Astrocyte (in vitro differentiated cells and primary cell): ENCODE measurements at regions not wholly inside any gene's neighbourhood (a gene's known extent, or its start where the extent isn't known, plus 50 kb on each side); places are given as distances from the start of the nearest gene placed in this dataset.
A peak's percentile ranks its signal among the peaks of the same experiment; 100 is the strongest.

Experiments
- DNase-seq: peaks from one replicate; pipeline ENCODE4 v3.0.0-alpha.2; 2010; ENCODE audit warnings: low read depth
- FAIRE-seq: peaks from 2 replicates; lab custom pipeline; 2011; peaks lifted over from hg19 to GRCh38; lab: Jason Lieb, UNC
- H2AFZ ChIP-seq: 2 replicates; pipeline ENCODE4 v1.6.0; 2012; ENCODE audit warnings: low read depth, low read length, inconsistent platforms
- H3K27ac ChIP-seq: 2 replicates; pipeline ENCODE4 v1.5.1; 2011; ENCODE audit warnings: low read depth, low read length, inconsistent platforms
- H3K27me3 ChIP-seq: 2 replicates; pipeline ENCODE4 v1.6.0; 2011; ENCODE audit warnings: low read length, inconsistent platforms; ENCODE audit not compliant: insufficient read depth
- H3K36me3 ChIP-seq: 2 replicates; pipeline ENCODE4 v1.5.1; 2011; ENCODE audit warnings: low read length, inconsistent platforms; ENCODE audit not compliant: insufficient read depth
- H3K4me1 ChIP-seq: 2 replicates; pipeline ENCODE4 v1.5.1; 2011; ENCODE audit warnings: low read length, inconsistent platforms; ENCODE audit not compliant: insufficient read depth
- H3K4me2 ChIP-seq: 2 replicates; pipeline ENCODE4 v1.6.0; 2012; ENCODE audit warnings: low read length, inconsistent platforms
- H3K4me3 ChIP-seq: 2 replicates; pipeline ENCODE4 v1.5.1; 2011; ENCODE audit warnings: low read depth, mild to moderate bottlenecking, low read length, inconsistent platforms; ENCODE audit not compliant: insufficient read depth
- H3K79me2 ChIP-seq: 2 replicates; pipeline ENCODE4 v1.6.0; 2012; ENCODE audit warnings: mild to moderate bottlenecking, low read length, inconsistent platforms; ENCODE audit not compliant: insufficient read depth
- H3K9ac ChIP-seq: 2 replicates; pipeline ENCODE4 v1.6.0; 2012; ENCODE audit warnings: mild to moderate bottlenecking, low read length, inconsistent platforms
- H3K9me3 ChIP-seq: 2 replicates; pipeline ENCODE4 v1.5.1; 2012; ENCODE audit warnings: low read depth, mild to moderate bottlenecking, low read length, inconsistent platforms; ENCODE audit not compliant: insufficient read depth
- H4K20me1 ChIP-seq: 2 replicates; pipeline ENCODE4 v1.6.0; 2012; ENCODE audit warnings: low read length, inconsistent platforms; ENCODE audit not compliant: insufficient read depth
- H3K27ac Mint-ChIP-seq: one replicate; pipeline ENCODE4 v1.8.0; 2021; ENCODE audit warnings: mild to moderate bottlenecking, mixed read lengths; ENCODE audit not compliant: unreplicated experiment
- H3K27me3 Mint-ChIP-seq: one replicate; pipeline ENCODE4 v1.8.0; 2021; ENCODE audit warnings: low read depth, mixed read lengths; ENCODE audit not compliant: unreplicated experiment
- H3K36me3 Mint-ChIP-seq: one replicate; pipeline ENCODE4 v1.8.0; 2021; ENCODE audit warnings: low read depth, mixed read lengths; ENCODE audit not compliant: unreplicated experiment
- H3K4me1 Mint-ChIP-seq: one replicate; pipeline ENCODE4 v1.8.0; 2021; ENCODE audit warnings: low read depth, mixed read lengths; ENCODE audit not compliant: unreplicated experiment
- H3K4me3 Mint-ChIP-seq: one replicate; pipeline ENCODE4 v1.8.0; 2021; ENCODE audit warnings: mild to moderate bottlenecking, moderate library complexity, mixed read lengths; ENCODE audit not compliant: unreplicated experiment
- H3K9me3 Mint-ChIP-seq: one replicate; pipeline ENCODE4 v1.8.0; 2021; ENCODE audit warnings: mild to moderate bottlenecking, mixed read lengths; ENCODE audit not compliant: unreplicated experiment
- EZH2 ChIP-seq: IDR thresholded peaks from 2 replicates; pipeline ENCODE4 v1.6.1; 2012; ENCODE audit warnings: mild to moderate bottlenecking, low read length, inconsistent platforms; ENCODE audit not compliant: insufficient read depth
- TF ChIP-seq, protein P1 (sequence below): IDR thresholded peaks from 2 replicates; pipeline ENCODE4 v1.5.1; 2011; ENCODE audit warnings: low read depth, mild to moderate bottlenecking, inconsistent platforms, low read length, moderate library complexity; ENCODE audit not compliant: insufficient read depth

- Histone ChIP-seq H3K4me2 (no peak overlapping the region), H3K27ac (no peak overlapping the region), H3K36me3 (no peaks in the 10 kb centered on the region), H3K9me3 (no peaks in the 10 kb centered on the region), H3K4me1 (no peaks in the 10 kb centered on the region), H3K4me3 (no peak overlapping the region), H3K9ac (no peak overlapping the region), H3K79me2 (no peaks in the 10 kb centered on the region), H2AFZ (no peak overlapping the region), H3K27me3 (peaks cover 3% of the 10 kb centered on the region), H4K20me1 (no peaks in the 10 kb centered on the region)
- peak overlapping the region; percentile 97 for H3K27ac Mint-ChIP-seq
- H3K27me3 Mint-ChIP-seq: peaks cover 2% of the 10 kb centered on the region
- peaks cover 4% of the 10 kb centered on the region for H3K9me3 Mint-ChIP-seq
- peaks cover 54% of the 10 kb centered on the region for H3K4me1 Mint-ChIP-seq
- FAIRE-seq: no peak
- peak overlapping the region; percentile 36 for H3K4me3 Mint-ChIP-seq
- no peak for TF ChIP-seq EZH2
- TF ChIP-seq, protein P1, sequence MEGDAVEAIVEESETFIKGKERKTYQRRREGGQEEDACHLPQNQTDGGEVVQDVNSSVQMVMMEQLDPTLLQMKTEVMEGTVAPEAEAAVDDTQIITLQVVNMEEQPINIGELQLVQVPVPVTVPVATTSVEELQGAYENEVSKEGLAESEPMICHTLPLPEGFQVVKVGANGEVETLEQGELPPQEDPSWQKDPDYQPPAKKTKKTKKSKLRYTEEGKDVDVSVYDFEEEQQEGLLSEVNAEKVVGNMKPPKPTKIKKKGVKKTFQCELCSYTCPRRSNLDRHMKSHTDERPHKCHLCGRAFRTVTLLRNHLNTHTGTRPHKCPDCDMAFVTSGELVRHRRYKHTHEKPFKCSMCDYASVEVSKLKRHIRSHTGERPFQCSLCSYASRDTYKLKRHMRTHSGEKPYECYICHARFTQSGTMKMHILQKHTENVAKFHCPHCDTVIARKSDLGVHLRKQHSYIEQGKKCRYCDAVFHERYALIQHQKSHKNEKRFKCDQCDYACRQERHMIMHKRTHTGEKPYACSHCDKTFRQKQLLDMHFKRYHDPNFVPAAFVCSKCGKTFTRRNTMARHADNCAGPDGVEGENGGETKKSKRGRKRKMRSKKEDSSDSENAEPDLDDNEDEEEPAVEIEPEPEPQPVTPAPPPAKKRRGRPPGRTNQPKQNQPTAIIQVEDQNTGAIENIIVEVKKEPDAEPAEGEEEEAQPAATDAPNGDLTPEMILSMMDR: no peak
- DNase-seq: no peak
- H3K36me3 Mint-ChIP-seq: no peaks in the 10 kb centered on the region
Measured at GRCh38 chr12:3928538-3929184, 55.5 kb upstream of the PARP11 start.

DNA sequence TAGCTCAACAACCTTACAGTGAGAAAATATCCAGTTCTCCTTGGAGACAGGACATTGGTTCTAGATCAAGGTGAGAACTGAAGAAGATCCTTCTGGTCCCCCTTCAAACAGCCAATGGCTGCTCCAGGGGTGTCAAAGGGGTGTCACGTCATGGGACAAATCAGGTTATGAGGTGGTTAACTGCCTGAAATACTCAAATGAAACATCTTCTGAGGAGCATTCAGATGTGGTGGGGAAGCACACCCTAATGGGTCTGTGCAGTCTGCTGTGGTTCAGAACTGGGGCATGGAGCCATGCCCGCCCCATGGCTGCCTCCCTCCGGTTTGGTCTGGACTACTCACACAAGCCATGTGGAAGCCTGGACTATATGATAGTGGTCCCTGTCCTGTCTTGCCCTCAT is 52.4 kb upstream of the PARP11 start:
- DNase-seq (no peak), FAIRE-seq (no peak)
- Histone ChIP-seq H3K36me3 (no peaks in the 10 kb centered on the region), H3K4me3 (no peak overlapping the region), H3K9me3 (no peaks in the 10 kb centered on the region), H3K79me2 (no peaks in the 10 kb centered on the region), H4K20me1 (no peaks in the 10 kb centered on the region), H3K4me1 (peaks cover 5% of the 10 kb centered on the region), H3K27me3 (peaks cover 8% of the 10 kb centered on the region), H2AFZ (no peak overlapping the region), H3K9ac (no peak overlapping the region), H3K4me2 (no peak overlapping the region), H3K27ac (no peak overlapping the region)
- Mint-ChIP-seq H3K4me1 (peaks cover 39% of the 10 kb centered on the region), H3K27me3 (peaks cover 2% of the 10 kb centered on the region), H3K4me3 (no peak overlapping the region), H3K36me3 (no peaks in the 10 kb centered on the region), H3K9me3 (peaks cover 4% of the 10 kb centered on the region), H3K27ac (no peak overlapping the region)
- no peak for TF ChIP-seq EZH2
- TF ChIP-seq, protein P1: no peak

DNA sequence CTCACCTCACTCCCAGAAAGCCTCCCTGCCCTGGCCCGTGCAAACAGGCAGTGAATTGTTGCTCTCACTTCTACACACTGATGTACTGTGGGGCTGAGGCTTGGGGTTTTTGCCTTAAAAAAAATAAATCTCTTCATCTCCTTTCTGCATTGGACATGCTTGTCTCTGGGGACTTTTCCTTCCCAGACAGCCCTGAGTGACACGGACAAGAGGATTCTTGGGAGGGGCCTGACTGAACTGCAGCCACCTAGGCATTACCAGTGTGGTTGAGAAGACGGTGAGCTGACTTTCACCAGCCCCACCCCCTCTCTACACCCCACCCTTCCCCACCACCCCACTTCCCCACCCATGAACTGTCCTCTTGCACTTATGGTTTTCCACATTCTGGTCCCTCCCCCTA is 51.6 kb upstream of the PARP11 start:
- Mint-ChIP-seq H3K9me3 (peaks cover 4% of the 10 kb centered on the region), H3K27me3 (peaks cover 2% of the 10 kb centered on the region), H3K4me1 (peaks cover 34% of the 10 kb centered on the region), H3K4me3 (no peak overlapping the region), H3K36me3 (no peaks in the 10 kb centered on the region), H3K27ac (no peak overlapping the region)
- Histone ChIP-seq H3K9me3 (no peaks in the 10 kb centered on the region), H3K36me3 (no peaks in the 10 kb centered on the region), H3K9ac (no peak overlapping the region), H2AFZ (no peak overlapping the region), H3K4me2 (no peak overlapping the region), H3K27ac (no peak overlapping the region), H3K4me3 (no peak overlapping the region), H3K4me1 (peaks cover 9% of the 10 kb centered on the region), H3K79me2 (no peaks in the 10 kb centered on the region), H3K27me3 (peaks cover 8% of the 10 kb centered on the region), H4K20me1 (no peaks in the 10 kb centered on the region)
- DNase-seq (no peak), FAIRE-seq (no peak)
- TF ChIP-seq, protein P1: no peak
- TF ChIP-seq EZH2: no peak
